Body of pancreas (tissue), 4 donors: ENCODE measurements at regions not wholly inside any gene's neighbourhood (a gene's known extent, or its start where the extent isn't known, plus 50 kb on each side); places are given as distances from the start of the nearest gene placed in this dataset.

ENCODE experiments used
- ATAC-seq: fragments of 150-250 bp; one replicate; pipeline ENCODE4 v1.9.1; 2016
- DNase-seq, 4 donors: peaks; one replicate each; pipeline ENCODE4 v3.0.0-alpha.2; 2019
- H3K27ac ChIP-seq, 4 donors: fragments of 200-600 bp; sonication (generic); 1 replicate in 3 of 4; 2 replicates in 1 of 4; pipeline versions ENCODE4 v1.5.1 to v1.6.1; 2016 to 2019; ENCODE audit warnings: mild to moderate bottlenecking in 1 of 4, mixed read lengths in 1 of 4, moderate library complexity in 1 of 4
- H3K27me3 ChIP-seq, 2 donors: fragments of 200-600 bp; sonication (generic); one replicate each; pipeline ENCODE4 v1.6.0; 2016; ENCODE audit warnings: mild to moderate bottlenecking in 1 of 2
- H3K36me3 ChIP-seq, 2 donors: fragments of 200-600 bp; sonication (generic); replicated peaks in 1 of 2; 2 replicates each; pipeline ENCODE4 v1.5.1; 2016; ENCODE audit warnings: low read depth in 2 of 2; ENCODE audit not compliant: insufficient read depth in 1 of 2
- H3K4me1 ChIP-seq: fragments of 200-600 bp; sonication (generic); one replicate; pipeline ENCODE4 v1.6.0; 2016
- H3K4me3 ChIP-seq, 2 donors: fragments of 200-600 bp; sonication (generic); 1 replicate in 1 of 2; 2 replicates in 1 of 2; pipeline ENCODE4 v1.5.1; 2016 to 2019
- H3K9me3 ChIP-seq, 3 donors: fragments of 200-600 bp; sonication (generic); 1 replicate in 2 of 3; 2 replicates in 1 of 3; pipeline ENCODE4 v1.5.1; 2016
- CTCF ChIP-seq, 7 experiments: fragments of 450-650 bp in 4 of 7; fragments of 200-600 bp in 3 of 7; sonication (generic) in 3 of 7; IDR thresholded peaks; one replicate each; pipeline ENCODE4 v1.5.1; 2016 to 2019; ENCODE audit warnings: antibody characterized with exemption in 7 of 7
- POLR2A ChIP-seq, 3 donors: fragments of 450-650 bp; IDR thresholded peaks; one replicate each; pipeline ENCODE4 v1.6.1; 2016; ENCODE audit warnings: antibody characterized with exemption in 3 of 3, mild to moderate bottlenecking in 2 of 3
- WGBS, 2 donors: methylation state at CpG; one replicate each; pipeline ENCODE4 v1.1.5; 2017; 5-methylcytosine and 5-hydroxymethylcytosine counted together
- intact Hi-C: fragments of 100-400 bp; cut with DNase I; formaldehyde crosslinking; loops from one replicate; pipeline ENCODE4 v1.15.1; 2023

- H3K27me3 ChIP-seq, result no peaks in the 10 kb centered on the region
- peak; percentile 53 to 68 (median 62) for DNase-seq
- no peak for TF ChIP-seq CTCF (IDR thresholded peaks at IDR 0.05)
- TF ChIP-seq POLR2A (IDR thresholded peaks at IDR 0.05), result peak in 1 of 3 donors; percentile 15
- ATAC-seq, result peak; percentile 88
- peak overlapping the region; percentile 10 to 73 (median 72) for H3K27ac ChIP-seq
- H3K36me3 ChIP-seq, result no peaks in the 10 kb centered on the region
- 32 to 38% methylated on average over 6 of the region's 6 CpGs for WGBS, 2 donors
- no peak overlapping the region for H3K4me3 ChIP-seq
- intact Hi-C loops, result no loop called here
- peaks cover 15% of the 10 kb centered on the region for H3K4me1 ChIP-seq
- no peaks in the 10 kb centered on the region for H3K9me3 ChIP-seq
Observed at GRCh38 chr5:5066276-5067186, 73.6 kb upstream of the ADAMTS16 start.

- intact Hi-C loops, result no loop called here
- Histone ChIP-seq H3K36me3 (no peaks in the 10 kb centered on the region), H3K9me3 (no peaks in the 10 kb centered on the region), H3K27me3 (no peaks in the 10 kb centered on the region), H3K4me3 (no peak overlapping the region), H3K4me1 (no peaks in the 10 kb centered on the region), H3K27ac (no peak overlapping the region)
- DNase-seq (no peak), ATAC-seq (no peak)
- WGBS, 2 donors, result 29% methylated on average over 5 of the region's 5 CpGs
- no peak for TF ChIP-seq CTCF (IDR thresholded peaks at IDR 0.05)
- TF ChIP-seq POLR2A (IDR thresholded peaks at IDR 0.05), result no peak
Observed at GRCh38 chr5:5069851-5070250, 70.3 kb upstream of the ADAMTS16 start.

GRCh38 chr5:5071554-5071953, 68.6 kb upstream of the ADAMTS16 start:
- no peaks in the 10 kb centered on the region for H3K9me3 ChIP-seq
- intact Hi-C loops, result no loop called here
- no peaks in the 10 kb centered on the region for H3K27me3 ChIP-seq
- no peak overlapping the region for H3K4me3 ChIP-seq
- DNase-seq (no peak), ATAC-seq (no peak)
- no peaks in the 10 kb centered on the region for H3K4me1 ChIP-seq
- no peak overlapping the region for H3K27ac ChIP-seq
- H3K36me3 ChIP-seq, result no peaks in the 10 kb centered on the region
- TF ChIP-seq CTCF (IDR thresholded peaks at IDR 0.05) (no peak), POLR2A (IDR thresholded peaks at IDR 0.05) (no peak)
- 62 to 67% methylated on average over 5 of the region's 5 CpGs for WGBS, 2 donors

GRCh38 chr5:5077236-5077635, 62.9 kb upstream of the ADAMTS16 start:
- TF ChIP-seq POLR2A (IDR thresholded peaks at IDR 0.05), result no peak
- no peak for TF ChIP-seq CTCF (IDR thresholded peaks at IDR 0.05)
- 31 to 52% methylated on average over 1 of the region's 1 CpG for WGBS, 2 donors
- intact Hi-C loops, result no loop called here

More at GRCh38 chr5:5077236-5077635, 62.9 kb upstream of the ADAMTS16 start:
- H3K27me3 ChIP-seq, result no peaks in the 10 kb centered on the region
- H3K9me3 ChIP-seq, result no peaks in the 10 kb centered on the region
- ATAC-seq (no peak), DNase-seq (no peak)
- no peak overlapping the region for H3K4me3 ChIP-seq
- H3K36me3 ChIP-seq, result no peaks in the 10 kb centered on the region
- H3K4me1 ChIP-seq, result no peaks in the 10 kb centered on the region
- no peak overlapping the region for H3K27ac ChIP-seq
